GM18868 (cell line): ENCODE measurements at regions not wholly inside any gene's neighbourhood (a gene's known extent, or its start where the extent isn't known, plus 50 kb on each side); places are given as distances from the start of the nearest gene placed in this dataset.

Source experiments
- ATAC-seq: cut with Tn5 transposase; IDR thresholded peaks from one replicate; pipeline ENCODE4 v1.9.1; 2021; ENCODE audit warnings: mild to moderate bottlenecking, moderate library complexity; ENCODE audit not compliant: unreplicated experiment

GRCh38 chr13:60797112-60797511 lies 400.1 kb downstream of the TDRD3 start:
- no peak for ATAC-seq

- ATAC-seq, result no peak
Measured at GRCh38 chr13:60794751-60795150, 397.7 kb downstream of the TDRD3 start.

- no peak for ATAC-seq
Measured at GRCh38 chr13:60790620-60791019, 393.6 kb downstream of the TDRD3 start.

- ATAC-seq, result no peak
Measured at GRCh38 chr13:60788156-60788829, 391.3 kb downstream of the TDRD3 start.

GRCh38 chr13:60787083-60787482 lies 390.1 kb downstream of the TDRD3 start:
- no peak for ATAC-seq

- ATAC-seq, result no peak
Measured at GRCh38 chr13:60772726-60773125, 375.7 kb downstream of the TDRD3 start.

GRCh38 chr13:60765700-60766411 lies 368.8 kb downstream of the TDRD3 start:
- no peak for ATAC-seq

GRCh38 chr13:60759499-60759898 lies 362.5 kb downstream of the TDRD3 start:
- no peak for ATAC-seq

GRCh38 chr13:60758637-60759036 lies 361.6 kb downstream of the TDRD3 start:
- ATAC-seq, result no peak

- ATAC-seq, result no peak
Measured at GRCh38 chr13:60757501-60758215, 360.6 kb downstream of the TDRD3 start.

- ATAC-seq, result no peak
Measured at GRCh38 chr13:60756306-60756705, 359.3 kb downstream of the TDRD3 start.

- ATAC-seq, result no peak
Measured at GRCh38 chr13:60755380-60756163, 358.6 kb downstream of the TDRD3 start.

- ATAC-seq, result no peak
Measured at GRCh38 chr13:60754211-60755090, 357.4 kb downstream of the TDRD3 start.

- no peak for ATAC-seq
Measured at GRCh38 chr13:60753641-60754040, 356.6 kb downstream of the TDRD3 start.

- ATAC-seq, result no peak
Measured at GRCh38 chr13:60745343-60745742, 348.3 kb downstream of the TDRD3 start.

GRCh38 chr13:60733933-60734332 lies 336.9 kb downstream of the TDRD3 start:
- no peak for ATAC-seq

GRCh38 chr13:60727140-60727539 lies 330.1 kb downstream of the TDRD3 start:
- ATAC-seq, result no peak

- ATAC-seq, result no peak
Measured at GRCh38 chr13:60721063-60721462, 324.0 kb downstream of the TDRD3 start.

- no peak for ATAC-seq
Measured at GRCh38 chr13:60720590-60720989, 323.6 kb downstream of the TDRD3 start.

- ATAC-seq, result no peak
Measured at GRCh38 chr13:60716313-60716712, 319.3 kb downstream of the TDRD3 start.
